Posterior cingulate gyrus (tissue), 11 donors: ENCODE measurements at regions not wholly inside any gene's neighbourhood (a gene's known extent, or its start where the extent isn't known, plus 50 kb on each side); places are given as distances from the start of the nearest gene placed in this dataset.

ENCODE experiments used
- DNase-seq, 10 donors: peaks; one replicate each; pipeline versions ENCODE4 v3.0.0 to v3.0.0-alpha.2; 2020 to 2021; ENCODE audit warnings: mixed read lengths in 3 of 10
- intact Hi-C: fragments of 100-400 bp; cut with DNase I; formaldehyde crosslinking; loops from one replicate; pipeline ENCODE4 v1.15.1; 2023

DNA sequence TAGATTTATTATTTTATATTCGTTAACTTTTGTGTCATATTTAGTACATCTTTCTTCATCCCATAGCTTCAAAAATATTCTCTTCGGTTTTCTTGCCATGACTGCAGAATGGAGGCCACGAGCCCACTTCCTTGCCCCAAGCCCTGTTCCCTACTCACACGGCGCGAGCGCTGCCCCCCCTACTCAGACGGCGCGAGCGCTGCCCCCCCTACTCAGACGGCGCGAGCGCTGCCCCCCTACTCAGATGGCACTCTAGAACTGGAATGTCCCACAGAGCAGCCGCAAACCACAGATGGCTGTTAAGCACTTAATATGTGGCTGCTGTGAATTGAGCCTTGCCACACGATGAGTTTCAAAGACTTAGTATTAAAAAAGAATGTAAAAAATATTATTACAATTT lies 102.2 kb upstream of the PEG3 start:
- intact Hi-C loops = no loop called here
- peak in 2 of 10 donors; percentile 30 to 88 for DNase-seq

DNA sequence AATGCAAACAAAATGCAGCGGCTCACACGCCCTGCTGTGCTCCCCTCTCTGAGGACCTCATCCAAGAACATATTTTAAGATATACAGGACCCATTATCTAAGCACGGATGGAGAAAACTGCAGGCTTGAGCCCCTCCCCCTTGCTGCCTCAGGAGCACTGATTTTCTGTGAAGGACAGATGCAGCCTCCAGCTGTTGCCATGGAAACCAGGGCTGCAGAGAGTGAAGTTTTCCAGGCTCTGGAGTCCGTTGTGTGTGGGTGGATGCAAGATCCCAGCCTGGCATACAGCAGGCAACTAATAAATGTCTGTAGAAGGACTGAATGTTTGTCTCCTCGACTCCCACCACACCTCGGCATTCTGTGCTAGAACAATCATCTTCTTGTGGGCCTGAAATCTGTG lies 105.6 kb upstream of the PEG3 start:
- intact Hi-C loops = no loop called here
- DNase-seq = peak; percentile 14 to 96 (median 77)

- intact Hi-C loops = no loop called here
These were observed 106.7 kb upstream of the PEG3 start for GRCh38 chr19:56947206-56947605.

GRCh38 chr19:56949626-56950025 lies 109.1 kb upstream of the PEG3 start:
- intact Hi-C loops = no loop called here
- DNase-seq = no peak

More at GRCh38 chr19:56947206-56947605, 106.7 kb upstream of the PEG3 start:
- peak in 1 of 10 donors; percentile 44 for DNase-seq

GRCh38 chr19:56951672-56952071 lies 111.1 kb upstream of the PEG3 start:
- DNase-seq = no peak

DNA sequence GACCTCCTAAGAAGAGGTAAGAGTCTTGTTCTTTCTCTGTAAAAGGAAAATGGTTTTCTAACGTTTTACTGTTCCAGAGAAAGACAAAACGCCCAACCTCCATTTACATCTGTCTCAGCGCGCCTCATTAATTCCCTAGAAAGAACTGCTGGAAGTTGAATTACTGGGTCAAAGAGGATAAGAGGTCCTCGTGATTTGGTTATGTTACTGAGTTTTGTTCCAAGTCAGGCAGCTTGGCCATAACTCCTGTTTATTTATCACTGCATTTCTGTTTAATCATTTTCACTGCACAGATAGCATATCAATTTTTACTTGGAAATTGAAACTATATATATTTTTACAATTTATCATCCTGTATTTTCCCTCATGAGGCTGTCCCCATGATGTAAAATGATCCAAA lies 112.9 kb upstream of the PEG3 start:
- intact Hi-C loops = no loop called here
- no peak for DNase-seq

More at GRCh38 chr19:56951672-56952071, 111.1 kb upstream of the PEG3 start:
- intact Hi-C loops = no loop called here

- intact Hi-C loops = no loop called here
- peak in 1 of 10 donors; percentile 65 for DNase-seq
These were observed 115.2 kb upstream of the PEG3 start for GRCh38 chr19:56955637-56956216.

GRCh38 chr19:56956503-56957226 lies 116.1 kb upstream of the PEG3 start:
- intact Hi-C loops = no loop called here
- DNase-seq = peak in 1 of 10 donors; percentile 77

GRCh38 chr19:56959205-56959604 lies 118.7 kb upstream of the PEG3 start:
- intact Hi-C loops = no loop called here

GRCh38 chr19:56960959-56961543 lies 120.5 kb upstream of the PEG3 start:
- intact Hi-C loops = no loop called here

More at GRCh38 chr19:56959205-56959604, 118.7 kb upstream of the PEG3 start:
- DNase-seq = no peak

GRCh38 chr19:56964410-56964920 lies 123.9 kb upstream of the PEG3 start:
- no peak for DNase-seq
- intact Hi-C loops = no loop called here

More at GRCh38 chr19:56960959-56961543, 120.5 kb upstream of the PEG3 start:
- DNase-seq = no peak

- no peak for DNase-seq
- intact Hi-C loops = no loop called here
These were observed 125.7 kb upstream of the PEG3 start for GRCh38 chr19:56966225-56966696.

GRCh38 chr19:56966697-56967299 lies 126.3 kb upstream of the PEG3 start:
- intact Hi-C loops = no loop called here

DNA sequence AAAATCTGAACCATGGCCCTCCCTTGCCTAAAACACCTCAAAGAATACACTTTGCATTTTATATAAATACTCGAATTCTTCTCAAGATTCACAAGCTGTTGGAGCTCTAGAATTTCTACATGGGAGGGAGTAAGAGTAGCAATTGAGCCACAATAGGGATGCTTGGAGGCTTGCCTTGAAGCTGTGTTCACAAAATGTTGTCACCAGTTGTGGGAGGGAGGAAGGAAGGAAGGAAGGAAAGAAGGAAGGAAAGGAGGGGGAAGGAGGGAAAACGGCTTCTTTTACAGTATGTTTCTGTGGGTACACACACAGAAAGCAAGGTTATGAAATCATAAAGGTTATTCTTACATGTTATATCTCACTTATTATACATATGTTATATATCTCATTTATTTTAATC lies 128.6 kb upstream of the PEG3 start:
- intact Hi-C loops = no loop called here
- no peak for DNase-seq

More at GRCh38 chr19:56966697-56967299, 126.3 kb upstream of the PEG3 start:
- no peak for DNase-seq

- DNase-seq = no peak
- intact Hi-C loops = no loop called here
These were observed 129.2 kb upstream of the PEG3 start for GRCh38 chr19:56969759-56970178.

- intact Hi-C loops = no loop called here
- no peak for DNase-seq
These were observed 130.7 kb upstream of the PEG3 start for GRCh38 chr19:56971230-56971629.

- intact Hi-C loops = no loop called here
- DNase-seq = no peak
These were observed 131.8 kb upstream of the PEG3 start for GRCh38 chr19:56972291-56972841.

- DNase-seq = peak in 3 of 10 donors; percentile 17 to 34 (median 20)
- intact Hi-C loops = no loop called here
These were observed 133.4 kb upstream of the PEG3 start for GRCh38 chr19:56973713-56974555.

GRCh38 chr19:56974556-56975207 lies 134.2 kb upstream of the PEG3 start:
- intact Hi-C loops = no loop called here

More at GRCh38 chr19:56974556-56975207, 134.2 kb upstream of the PEG3 start:
- no peak for DNase-seq
